ENCODE measurements at regions not wholly inside any gene's neighbourhood (a gene's known extent, or its start where the extent isn't known, plus 50 kb on each side); places are given as distances from the start of the nearest gene placed in this dataset.

- TF ChIP-seq POLR2A (IDR thresholded peaks at IDR 0.05; ENCODE audit: low read length) (no peak), GATA1 (IDR thresholded peaks at IDR 0.05; ENCODE audit: low read depth, low read length) (no peak)
Measured at GRCh38 chr4:160038615-160039014, 935.7 kb downstream of the RAPGEF2 start.

Measured in erythroblast (primary cell).